ENCODE measurements at regions not wholly inside any gene's neighbourhood (a gene's known extent, or its start where the extent isn't known, plus 50 kb on each side); places are given as distances from the start of the nearest gene placed in this dataset.

GRCh38 chr2:158738363-158738762, 56.8 kb upstream of the DAPL1 start:
- Histone ChIP-seq H3K4me3 (ENCODE audit: insufficient read depth, low read depth, low read length) (no peak overlapping the region), H3K27ac (ENCODE audit: low read depth, low read length) (no peak overlapping the region), H3K27me3 (ENCODE audit: insufficient read depth, low read length) (no peaks in the 10 kb centered on the region), H3K36me3 (ENCODE audit: insufficient read depth, low read length) (no peaks in the 10 kb centered on the region), H3K4me2 (ENCODE audit: low read length) (no peak overlapping the region), H4K20me1 (ENCODE audit: insufficient read depth, low read length) (no peaks in the 10 kb centered on the region), H3K9me3 (ENCODE audit: insufficient read depth, low read depth, low read length) (no peaks in the 10 kb centered on the region), H3K9ac (ENCODE audit: low read length) (no peak overlapping the region), H3K4me1 (ENCODE audit: insufficient read depth, low read length) (peaks cover 7% of the 10 kb centered on the region), H2AFZ (ENCODE audit: low read depth, low read length) (no peak overlapping the region), H3K79me2 (ENCODE audit: insufficient read depth, low read length) (no peaks in the 10 kb centered on the region)
- H3K4me3 Mint-ChIP-seq (ENCODE audit: unreplicated experiment) = no peak overlapping the region
- H3K36me3 Mint-ChIP-seq (ENCODE audit: low read depth, unreplicated experiment) = no peaks in the 10 kb centered on the region
- no peak for DNase-seq (ENCODE audit: low read depth)
- H3K27me3 Mint-ChIP-seq (ENCODE audit: low read depth, unreplicated experiment) = peaks cover 15% of the 10 kb centered on the region
- no peak overlapping the region for H3K27ac Mint-ChIP-seq (ENCODE audit: unreplicated experiment)
- peaks cover 8% of the 10 kb centered on the region for H3K4me1 Mint-ChIP-seq (ENCODE audit: low read depth, unreplicated experiment)
- FAIRE-seq = no peak
- H3K9me3 Mint-ChIP-seq (ENCODE audit: unreplicated experiment) = peaks cover 6% of the 10 kb centered on the region
- TF ChIP-seq EZH2 (IDR thresholded peaks at IDR 0.05; ENCODE audit: insufficient read depth, low read length) (no peak), CTCF (IDR thresholded peaks at IDR 0.05; ENCODE audit: insufficient read depth, low read depth, low read length) (no peak)

- H3K4me1 ChIP-seq (ENCODE audit: insufficient read depth, low read length) = peaks cover 7% of the 10 kb centered on the region
- no peaks in the 10 kb centered on the region for H3K36me3 ChIP-seq (ENCODE audit: insufficient read depth, low read length)
- no peaks in the 10 kb centered on the region for H4K20me1 ChIP-seq (ENCODE audit: insufficient read depth, low read length)
- Mint-ChIP-seq H3K36me3 (ENCODE audit: low read depth, unreplicated experiment) (no peaks in the 10 kb centered on the region), H3K27ac (ENCODE audit: unreplicated experiment) (no peak overlapping the region), H3K4me1 (ENCODE audit: low read depth, unreplicated experiment) (peaks cover 6% of the 10 kb centered on the region), H3K9me3 (ENCODE audit: unreplicated experiment) (peaks cover 6% of the 10 kb centered on the region), H3K27me3 (ENCODE audit: low read depth, unreplicated experiment) (peaks cover 26% of the 10 kb centered on the region), H3K4me3 (ENCODE audit: unreplicated experiment) (no peak overlapping the region)
- TF ChIP-seq EZH2 (IDR thresholded peaks at IDR 0.05; ENCODE audit: insufficient read depth, low read length) (no peak), CTCF (IDR thresholded peaks at IDR 0.05; ENCODE audit: insufficient read depth, low read depth, low read length) (no peak)
- FAIRE-seq = no peak
- no peak overlapping the region for H3K9ac ChIP-seq (ENCODE audit: low read length)
- peak overlapping the region; percentile 3 for H2AFZ ChIP-seq (ENCODE audit: low read depth, low read length)
- H3K9me3 ChIP-seq (ENCODE audit: insufficient read depth, low read depth, low read length) = no peaks in the 10 kb centered on the region
- no peak overlapping the region for H3K4me3 ChIP-seq (ENCODE audit: insufficient read depth, low read depth, low read length)
- DNase-seq (ENCODE audit: low read depth) = peak; percentile 50
- peak overlapping the region; percentile 42 for H3K4me2 ChIP-seq (ENCODE audit: low read length)
- no peak overlapping the region for H3K27ac ChIP-seq (ENCODE audit: low read depth, low read length)
- no peaks in the 10 kb centered on the region for H3K27me3 ChIP-seq (ENCODE audit: insufficient read depth, low read length)
- H3K79me2 ChIP-seq (ENCODE audit: insufficient read depth, low read length) = no peaks in the 10 kb centered on the region
Measured at GRCh38 chr2:158740127-158740526, 55.0 kb upstream of the DAPL1 start.

GRCh38 chr2:158740621-158741020, 54.5 kb upstream of the DAPL1 start:
- Histone ChIP-seq H3K79me2 (ENCODE audit: insufficient read depth, low read length) (no peaks in the 10 kb centered on the region), H3K27ac (ENCODE audit: low read depth, low read length) (no peak overlapping the region), H2AFZ (ENCODE audit: low read depth, low read length) (peak overlapping the region; percentile 3), H3K4me3 (ENCODE audit: insufficient read depth, low read depth, low read length) (no peak overlapping the region), H3K4me2 (ENCODE audit: low read length) (peak overlapping the region; percentile 42), H4K20me1 (ENCODE audit: insufficient read depth, low read length) (no peaks in the 10 kb centered on the region), H3K9ac (ENCODE audit: low read length) (no peak overlapping the region), H3K36me3 (ENCODE audit: insufficient read depth, low read length) (no peaks in the 10 kb centered on the region), H3K27me3 (ENCODE audit: insufficient read depth, low read length) (no peaks in the 10 kb centered on the region), H3K9me3 (ENCODE audit: insufficient read depth, low read depth, low read length) (no peaks in the 10 kb centered on the region), H3K4me1 (ENCODE audit: insufficient read depth, low read length) (peaks cover 7% of the 10 kb centered on the region)
- Mint-ChIP-seq H3K27ac (ENCODE audit: unreplicated experiment) (no peak overlapping the region), H3K27me3 (ENCODE audit: low read depth, unreplicated experiment) (peaks cover 31% of the 10 kb centered on the region), H3K9me3 (ENCODE audit: unreplicated experiment) (peaks cover 6% of the 10 kb centered on the region), H3K4me1 (ENCODE audit: low read depth, unreplicated experiment) (peaks cover 9% of the 10 kb centered on the region), H3K4me3 (ENCODE audit: unreplicated experiment) (no peak overlapping the region), H3K36me3 (ENCODE audit: low read depth, unreplicated experiment) (no peaks in the 10 kb centered on the region)
- TF ChIP-seq EZH2 (IDR thresholded peaks at IDR 0.05; ENCODE audit: insufficient read depth, low read length) (no peak), CTCF (IDR thresholded peaks at IDR 0.05; ENCODE audit: insufficient read depth, low read depth, low read length) (no peak)
- no peak for FAIRE-seq
- peak; percentile 80 for DNase-seq (ENCODE audit: low read depth)
